ENCODE measurements at regions not wholly inside any gene's neighbourhood (a gene's known extent, or its start where the extent isn't known, plus 50 kb on each side); places are given as distances from the start of the nearest gene placed in this dataset.

DNA sequence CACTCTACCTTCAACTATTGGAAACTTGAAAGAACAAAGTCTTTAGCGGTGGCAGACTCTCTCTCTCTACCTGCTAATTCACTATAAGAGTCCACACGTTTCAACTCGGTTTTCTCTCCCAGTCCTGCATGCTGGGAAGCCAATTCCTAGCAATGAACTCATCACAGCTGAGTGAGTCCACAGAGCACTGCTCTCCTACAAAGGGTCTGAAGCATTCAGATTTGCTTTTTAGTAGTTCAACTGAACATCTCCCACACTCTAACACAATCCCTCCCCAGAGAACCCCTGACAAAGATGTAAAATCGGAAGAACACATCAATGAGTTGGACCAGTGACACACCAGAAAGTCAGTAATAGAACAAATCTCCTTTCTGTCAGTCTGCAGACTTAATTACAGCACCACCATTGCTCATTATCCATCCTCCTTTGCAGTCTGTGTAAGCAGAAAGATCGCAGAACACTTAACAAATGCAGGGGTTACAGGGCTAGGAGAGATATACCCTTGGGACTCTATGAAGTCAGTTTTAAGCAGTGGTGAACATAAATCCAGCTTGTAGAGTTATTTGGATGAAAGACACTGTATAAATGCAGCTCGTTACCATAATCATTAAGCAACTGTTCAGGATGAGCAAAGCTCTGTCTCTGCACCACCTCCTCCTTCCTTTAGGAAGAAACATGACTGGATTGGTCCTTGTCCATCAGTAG is 353.4 kb upstream of the GRIA1 start:
- H3K27me3 Mint-ChIP-seq (ENCODE audit: low read depth in 2 of 2) = no peaks in the 10 kb centered on the region
- intact Hi-C loops (cut with micrococcal nuclease) = no loop called here

DNA sequence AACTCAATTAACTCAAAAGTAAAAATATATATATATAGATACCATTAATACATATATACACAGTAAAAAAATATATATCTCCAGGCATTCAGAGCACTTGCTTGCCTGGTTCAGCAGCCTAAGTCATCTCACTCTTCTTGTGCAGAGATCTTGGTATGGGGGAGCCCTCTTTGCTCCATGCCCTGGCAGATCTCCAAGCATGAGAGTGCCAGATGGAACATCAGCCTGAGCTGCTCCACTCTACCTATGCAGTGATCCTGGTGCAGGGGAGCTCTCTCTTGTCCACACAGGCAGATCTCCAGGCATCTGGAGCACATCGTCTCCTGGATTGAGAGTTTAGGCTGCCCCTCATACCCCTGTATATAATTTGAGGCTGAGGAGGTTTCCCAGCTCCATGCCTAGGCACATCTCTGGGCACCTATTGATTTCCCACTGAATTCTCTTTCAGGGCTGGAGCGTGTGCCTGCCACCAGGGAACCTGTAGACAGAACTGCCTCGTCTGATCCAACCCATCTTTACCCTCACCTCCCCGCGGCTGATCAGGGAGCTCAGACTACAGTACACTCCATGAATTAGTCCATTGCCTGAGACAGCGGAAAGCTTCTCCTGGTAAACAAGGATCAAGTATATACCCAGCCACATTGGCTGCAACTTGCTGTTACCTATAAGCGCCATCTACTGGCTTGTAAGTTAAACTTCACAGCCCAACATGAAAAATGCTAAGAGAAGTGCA is 342.4 kb upstream of the GRIA1 start:
- H3K27me3 Mint-ChIP-seq (ENCODE audit: low read depth in 2 of 2) = no peaks in the 10 kb centered on the region
- no peaks in the 10 kb centered on the region for H3K36me3 Mint-ChIP-seq
- H3K9me3 Mint-ChIP-seq = peaks cover 14 to 22% of the 10 kb centered on the region in 2 donors
- H3K36me3 ChIP-seq (ENCODE audit: control insufficient read depth, insufficient read depth, low read length) = no peaks in the 10 kb centered on the region
- no peak overlapping the region for H3K27ac Mint-ChIP-seq
- ATAC-seq (no peak), DNase-seq (no peak)
- peaks cover 6% of the 10 kb centered on the region for H3K9me3 ChIP-seq (ENCODE audit: control insufficient read depth, insufficient read depth, low read length)
- H3K4me1 ChIP-seq (ENCODE audit: control insufficient read depth, insufficient read depth, low read length) = no peaks in the 10 kb centered on the region
- H3K27me3 ChIP-seq (ENCODE audit: control insufficient read depth, insufficient read depth, low read length) = no peaks in the 10 kb centered on the region
- H3K4me3 Mint-ChIP-seq = no peak overlapping the region
- H3K4me1 Mint-ChIP-seq = no peaks in the 10 kb centered on the region
- no peak overlapping the region for H3K27ac ChIP-seq (ENCODE audit: low read length)
- H3K4me3 ChIP-seq (ENCODE audit: low read length) = no peak overlapping the region
- intact Hi-C loops (cut with micrococcal nuclease) = no loop called here
- TF ChIP-seq, protein P1, sequence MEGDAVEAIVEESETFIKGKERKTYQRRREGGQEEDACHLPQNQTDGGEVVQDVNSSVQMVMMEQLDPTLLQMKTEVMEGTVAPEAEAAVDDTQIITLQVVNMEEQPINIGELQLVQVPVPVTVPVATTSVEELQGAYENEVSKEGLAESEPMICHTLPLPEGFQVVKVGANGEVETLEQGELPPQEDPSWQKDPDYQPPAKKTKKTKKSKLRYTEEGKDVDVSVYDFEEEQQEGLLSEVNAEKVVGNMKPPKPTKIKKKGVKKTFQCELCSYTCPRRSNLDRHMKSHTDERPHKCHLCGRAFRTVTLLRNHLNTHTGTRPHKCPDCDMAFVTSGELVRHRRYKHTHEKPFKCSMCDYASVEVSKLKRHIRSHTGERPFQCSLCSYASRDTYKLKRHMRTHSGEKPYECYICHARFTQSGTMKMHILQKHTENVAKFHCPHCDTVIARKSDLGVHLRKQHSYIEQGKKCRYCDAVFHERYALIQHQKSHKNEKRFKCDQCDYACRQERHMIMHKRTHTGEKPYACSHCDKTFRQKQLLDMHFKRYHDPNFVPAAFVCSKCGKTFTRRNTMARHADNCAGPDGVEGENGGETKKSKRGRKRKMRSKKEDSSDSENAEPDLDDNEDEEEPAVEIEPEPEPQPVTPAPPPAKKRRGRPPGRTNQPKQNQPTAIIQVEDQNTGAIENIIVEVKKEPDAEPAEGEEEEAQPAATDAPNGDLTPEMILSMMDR (IDR thresholded peaks at IDR 0.05) = no peak
- 43% methylated on average over 7 of the region's 7 CpGs for WGBS (ENCODE audit: insufficient coverage)

More for the DNA sequence above, 353.4 kb upstream of the GRIA1 start:
- Histone ChIP-seq H3K4me1 (ENCODE audit: control insufficient read depth, insufficient read depth, low read length) (no peaks in the 10 kb centered on the region), H3K4me3 (ENCODE audit: low read length) (no peak overlapping the region), H3K9me3 (ENCODE audit: control insufficient read depth, insufficient read depth, low read length) (no peaks in the 10 kb centered on the region), H3K27me3 (ENCODE audit: control insufficient read depth, insufficient read depth, low read length) (no peaks in the 10 kb centered on the region), H3K27ac (ENCODE audit: low read length) (no peak overlapping the region), H3K36me3 (ENCODE audit: control insufficient read depth, insufficient read depth, low read length) (no peaks in the 10 kb centered on the region)
- Mint-ChIP-seq H3K36me3 (peaks cover 9% of the 10 kb centered on the region), H3K4me1 (no peaks in the 10 kb centered on the region), H3K9me3 (peaks cover 6 to 10% of the 10 kb centered on the region in 2 donors), H3K4me3 (no peak overlapping the region), H3K27ac (no peak overlapping the region)
- WGBS (ENCODE audit: insufficient coverage) = 64% methylated on average over 6 of the region's 6 CpGs
- no peak for DNase-seq
- no peak for ATAC-seq
- TF ChIP-seq, protein P1 (IDR thresholded peaks at IDR 0.05) = no peak

DNA sequence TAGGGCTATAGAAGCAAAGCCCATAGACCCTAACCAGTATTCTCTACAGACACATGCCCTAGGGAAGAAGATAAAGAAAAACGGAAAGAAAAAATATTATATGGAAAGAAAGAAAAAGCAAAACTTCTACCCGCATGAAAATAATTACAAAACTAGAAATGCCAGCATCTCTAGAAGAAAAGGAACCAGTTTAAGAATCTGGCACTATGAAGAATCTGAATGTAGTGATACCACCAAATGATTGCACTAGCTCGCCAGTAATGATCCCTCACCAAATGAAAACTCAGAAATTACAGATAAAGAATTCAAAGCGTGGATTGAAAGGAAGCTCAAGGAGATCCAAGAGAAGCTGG is 341.9 kb upstream of the GRIA1 start:
- Mint-ChIP-seq H3K36me3 (no peaks in the 10 kb centered on the region), H3K4me3 (no peak overlapping the region), H3K27ac (no peak overlapping the region), H3K4me1 (no peaks in the 10 kb centered on the region), H3K9me3 (peaks cover 15 to 21% of the 10 kb centered on the region in 2 donors), H3K27me3 (ENCODE audit: low read depth in 2 of 2) (no peaks in the 10 kb centered on the region)
- Histone ChIP-seq H3K27me3 (ENCODE audit: control insufficient read depth, insufficient read depth, low read length) (no peaks in the 10 kb centered on the region), H3K4me3 (ENCODE audit: low read length) (no peak overlapping the region), H3K27ac (ENCODE audit: low read length) (no peak overlapping the region), H3K4me1 (ENCODE audit: control insufficient read depth, insufficient read depth, low read length) (no peaks in the 10 kb centered on the region), H3K9me3 (ENCODE audit: control insufficient read depth, insufficient read depth, low read length) (peaks cover 4% of the 10 kb centered on the region), H3K36me3 (ENCODE audit: control insufficient read depth, insufficient read depth, low read length) (no peaks in the 10 kb centered on the region)
- ATAC-seq (no peak), DNase-seq (no peak)
- WGBS (ENCODE audit: insufficient coverage) = 43% methylated on average over 1 of the region's 4 CpGs
- intact Hi-C loops (cut with micrococcal nuclease) = no loop called here
- TF ChIP-seq, protein P1 (IDR thresholded peaks at IDR 0.05) = no peak

All from natural killer cell (primary cell).